Activated naive CD8-positive, alpha-beta T cell treated with anti-CD3 and anti-CD28 coated beads for 36 hours (primary cell): ENCODE measurements at regions not wholly inside any gene's neighbourhood (a gene's known extent, or its start where the extent isn't known, plus 50 kb on each side); places are given as distances from the start of the nearest gene placed in this dataset.

Experiments
- DNase-seq: peaks from one replicate; pipeline ENCODE4 v3.0.0; 2021
- H3K27ac Mint-ChIP-seq: one replicate; pipeline ENCODE4 v1.8.0; 2022; ENCODE audit warnings: mild to moderate bottlenecking, moderate library complexity, mixed read lengths
- H3K27me3 Mint-ChIP-seq: one replicate; pipeline ENCODE4 v1.8.0; 2022; ENCODE audit warnings: mild to moderate bottlenecking, mixed read lengths
- H3K36me3 Mint-ChIP-seq: one replicate; pipeline ENCODE4 v1.8.0; 2021; ENCODE audit warnings: mild to moderate bottlenecking, mixed read lengths
- H3K4me1 Mint-ChIP-seq: one replicate; pipeline ENCODE4 v1.8.0; 2021; ENCODE audit warnings: mixed read lengths
- H3K4me3 Mint-ChIP-seq: one replicate; pipeline ENCODE4 v1.8.0; 2022; ENCODE audit warnings: mild to moderate bottlenecking, moderate library complexity, mixed read lengths
- H3K9me3 Mint-ChIP-seq: one replicate; pipeline ENCODE4 v1.8.0; 2022; ENCODE audit warnings: mixed read lengths

DNA sequence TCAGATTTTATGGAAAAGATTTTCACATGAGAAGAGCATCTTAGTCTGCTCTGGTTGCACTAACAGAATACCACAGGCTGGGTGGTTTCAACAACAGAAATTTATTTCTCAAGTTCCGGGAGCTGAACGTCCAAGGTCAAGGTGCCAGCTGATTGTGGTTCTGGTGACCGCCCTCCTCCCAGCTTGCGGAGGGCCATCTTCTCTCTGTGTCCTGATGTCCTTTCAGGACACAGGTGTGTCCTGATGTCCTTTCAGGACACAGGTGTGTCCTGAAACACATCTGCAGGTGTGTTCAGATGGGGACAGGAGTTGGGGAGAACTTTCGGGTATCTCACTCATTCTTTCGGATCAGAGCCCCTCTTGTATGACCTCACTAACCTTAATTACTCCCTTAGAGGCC, 374.9 kb downstream of the SOX11 start:
- Mint-ChIP-seq H3K27me3 (peaks cover 3% of the 10 kb centered on the region), H3K27ac (no peak overlapping the region), H3K36me3 (no peaks in the 10 kb centered on the region), H3K9me3 (no peaks in the 10 kb centered on the region), H3K4me3 (no peak overlapping the region), H3K4me1 (no peaks in the 10 kb centered on the region)
- no peak for DNase-seq

DNA sequence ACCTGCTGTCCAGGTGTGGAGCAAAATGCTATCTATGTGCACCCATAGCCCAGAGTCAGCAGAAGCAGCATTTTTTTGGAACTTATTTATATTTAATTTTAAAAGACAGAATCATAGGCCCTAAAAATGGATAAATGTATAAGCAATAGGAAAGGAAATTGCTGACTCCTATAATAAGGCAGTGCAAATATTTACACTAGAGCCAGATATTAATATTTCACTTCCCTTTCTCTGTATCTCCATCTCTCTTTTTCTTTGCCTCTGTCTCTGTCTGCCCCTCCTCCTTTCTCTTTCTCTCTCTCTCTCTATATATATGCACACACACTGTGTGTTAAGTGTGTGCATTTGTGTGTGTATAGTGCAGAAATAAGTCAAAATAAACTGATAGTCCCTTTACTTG, 375.6 kb downstream of the SOX11 start:
- Mint-ChIP-seq H3K4me3 (no peak overlapping the region), H3K27me3 (no peaks in the 10 kb centered on the region), H3K9me3 (no peaks in the 10 kb centered on the region), H3K27ac (no peak overlapping the region), H3K36me3 (no peaks in the 10 kb centered on the region), H3K4me1 (no peaks in the 10 kb centered on the region)
- no peak for DNase-seq

DNA sequence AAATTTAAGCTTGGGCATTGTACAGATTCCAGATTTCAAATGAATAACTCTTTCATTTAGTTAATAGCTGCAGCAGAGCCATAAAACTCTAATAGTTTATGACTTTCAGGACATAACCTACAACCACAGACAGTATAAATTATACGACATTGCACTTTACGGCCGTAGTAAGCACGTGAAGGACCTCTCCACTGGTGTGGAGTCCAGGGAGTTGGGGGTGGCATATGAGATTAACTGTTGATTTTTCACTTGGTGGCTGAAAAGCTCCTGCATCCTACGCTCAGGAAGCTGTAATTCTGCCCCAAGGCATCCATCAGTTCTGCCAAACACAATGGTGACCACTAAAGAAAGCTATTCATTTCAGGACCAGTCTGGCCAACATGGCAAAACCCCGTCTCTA, 376.2 kb downstream of the SOX11 start:
- no peak overlapping the region for H3K27ac Mint-ChIP-seq
- no peaks in the 10 kb centered on the region for H3K4me1 Mint-ChIP-seq
- no peak for DNase-seq
- H3K9me3 Mint-ChIP-seq = no peaks in the 10 kb centered on the region
- no peaks in the 10 kb centered on the region for H3K27me3 Mint-ChIP-seq
- no peaks in the 10 kb centered on the region for H3K36me3 Mint-ChIP-seq
- H3K4me3 Mint-ChIP-seq = no peak overlapping the region

DNA sequence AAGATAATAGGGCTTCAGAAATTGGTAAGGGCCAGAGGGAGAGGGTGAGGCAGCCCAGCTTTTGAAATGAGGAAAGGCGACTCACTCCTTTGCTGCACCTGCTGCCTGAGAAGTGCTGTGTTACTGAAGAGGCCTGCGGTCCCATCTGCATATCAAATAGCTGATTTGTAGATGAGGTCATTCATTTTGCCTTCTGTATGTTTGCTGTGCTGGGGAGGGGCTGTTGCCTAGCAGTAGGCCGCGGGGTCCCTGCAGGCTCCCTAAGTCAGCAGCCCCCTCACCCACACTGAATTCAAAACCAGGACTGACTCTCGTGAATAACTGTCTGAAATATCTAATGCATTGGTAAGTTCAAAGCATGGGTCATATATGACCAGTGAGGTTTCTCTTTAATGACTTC, 377.2 kb downstream of the SOX11 start:
- Mint-ChIP-seq H3K4me1 (no peaks in the 10 kb centered on the region), H3K36me3 (no peaks in the 10 kb centered on the region), H3K27ac (no peak overlapping the region), H3K9me3 (no peaks in the 10 kb centered on the region), H3K27me3 (no peaks in the 10 kb centered on the region), H3K4me3 (no peak overlapping the region)
- no peak for DNase-seq

DNA sequence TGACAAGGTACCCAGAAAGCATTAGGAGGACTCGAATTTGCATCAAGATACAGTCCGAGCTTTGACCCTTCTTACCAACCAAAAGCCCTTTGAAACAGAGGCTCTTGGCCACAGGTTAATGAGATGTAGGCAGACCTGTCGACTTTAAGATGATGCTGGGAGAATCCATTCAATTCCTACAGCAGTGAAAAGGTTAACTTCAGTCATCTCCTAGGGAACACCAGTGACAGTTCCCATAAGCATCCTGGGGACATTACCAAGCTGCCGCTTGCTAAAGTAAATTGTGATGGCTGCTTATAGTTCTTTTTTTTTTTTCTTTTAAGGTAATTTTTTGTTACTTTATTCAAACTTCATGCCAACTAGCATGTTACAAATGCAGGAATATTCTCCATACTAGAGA, 379.3 kb downstream of the SOX11 start:
- H3K4me3 Mint-ChIP-seq = no peak overlapping the region
- H3K36me3 Mint-ChIP-seq = no peaks in the 10 kb centered on the region

DNA sequence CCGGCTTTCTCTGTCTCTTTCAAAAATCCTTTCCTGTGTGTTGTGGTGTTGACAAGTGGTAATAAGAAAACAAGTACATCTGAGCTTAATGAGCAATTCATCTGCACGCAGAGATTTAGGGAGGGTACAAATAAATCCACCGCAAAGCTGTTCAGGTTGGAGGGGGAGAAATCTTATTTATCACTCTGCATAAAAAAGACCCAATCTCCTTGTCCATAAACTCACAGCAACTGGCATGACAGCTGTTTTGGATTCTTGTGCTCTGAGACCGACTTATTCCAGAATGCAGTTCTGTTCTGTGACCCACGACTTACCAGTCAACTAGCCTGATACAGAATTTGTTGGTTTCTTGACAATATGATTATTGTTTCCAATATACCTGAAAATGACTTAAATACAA, 380.1 kb downstream of the SOX11 start:
- no peak for DNase-seq
- no peaks in the 10 kb centered on the region for H3K36me3 Mint-ChIP-seq
- H3K4me3 Mint-ChIP-seq = no peak overlapping the region
- H3K9me3 Mint-ChIP-seq = no peaks in the 10 kb centered on the region
- H3K4me1 Mint-ChIP-seq = no peaks in the 10 kb centered on the region
- no peaks in the 10 kb centered on the region for H3K27me3 Mint-ChIP-seq
- no peak overlapping the region for H3K27ac Mint-ChIP-seq

More for the DNA sequence above, 379.3 kb downstream of the SOX11 start:
- Mint-ChIP-seq H3K27me3 (no peaks in the 10 kb centered on the region), H3K4me1 (no peaks in the 10 kb centered on the region), H3K27ac (no peak overlapping the region), H3K9me3 (no peaks in the 10 kb centered on the region)
- no peak for DNase-seq

DNA sequence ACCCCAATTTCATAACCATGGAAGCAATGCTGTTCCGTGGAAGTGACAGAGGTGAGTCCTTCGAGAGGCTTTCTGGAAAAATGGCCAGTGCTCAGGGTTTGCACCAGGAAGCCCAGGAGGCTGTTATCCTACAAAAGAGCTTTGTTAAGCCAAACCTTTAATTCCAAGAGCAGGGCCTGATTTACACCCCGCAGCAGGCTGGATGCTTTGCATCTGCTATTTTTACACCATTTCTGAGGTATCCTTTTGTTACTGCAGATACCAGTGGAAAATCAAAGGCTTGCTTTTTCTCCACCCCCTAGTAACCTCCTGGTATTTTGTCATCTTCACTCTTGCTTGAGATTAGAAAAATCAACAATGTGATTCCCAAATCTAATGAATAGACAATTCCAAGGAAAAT, 380.6 kb downstream of the SOX11 start:
- Mint-ChIP-seq H3K9me3 (no peaks in the 10 kb centered on the region), H3K4me3 (no peak overlapping the region), H3K27me3 (no peaks in the 10 kb centered on the region), H3K36me3 (no peaks in the 10 kb centered on the region), H3K27ac (no peak overlapping the region), H3K4me1 (no peaks in the 10 kb centered on the region)
- no peak for DNase-seq

DNA sequence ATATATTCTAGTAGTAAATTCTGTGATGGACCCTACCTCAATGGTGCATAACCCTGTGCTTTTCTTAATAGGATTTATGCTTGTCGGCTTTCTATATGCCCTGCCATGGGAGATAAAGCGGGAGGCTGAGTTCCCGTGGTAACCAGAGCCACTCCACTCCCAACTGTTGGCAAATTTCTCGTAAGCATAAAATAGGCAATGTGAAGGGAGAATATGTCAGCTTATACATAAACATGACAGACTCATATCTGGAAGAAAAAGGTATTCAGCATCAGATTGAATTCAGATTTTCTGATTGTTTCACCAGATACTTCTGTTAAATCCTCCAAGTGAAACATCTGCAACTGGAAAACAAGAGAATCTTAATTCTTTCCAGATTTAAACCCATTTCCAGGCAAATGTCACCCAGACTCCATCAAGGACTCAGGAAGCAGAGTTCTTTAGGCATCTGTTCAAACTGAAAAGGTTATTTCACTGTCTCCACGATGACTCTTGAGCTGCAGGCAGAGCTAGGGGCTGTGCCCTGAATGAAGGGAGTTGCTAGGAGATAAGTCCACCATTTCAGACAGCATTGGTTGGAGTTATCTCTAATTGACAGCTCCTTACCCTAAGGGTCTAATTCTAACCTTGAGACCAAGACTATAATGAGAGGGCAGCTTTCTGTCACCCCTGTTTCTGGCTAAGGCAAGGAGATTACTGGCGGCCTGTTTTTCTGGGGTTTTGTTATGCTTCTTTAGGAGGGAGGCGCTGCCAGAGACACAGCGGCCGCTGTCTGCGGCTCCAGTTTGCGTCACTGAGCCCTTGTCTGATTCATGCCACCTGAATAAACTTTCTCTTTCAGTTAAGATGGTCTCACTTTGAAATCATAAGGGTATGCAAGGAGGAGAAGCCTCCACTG, 381.3 kb downstream of the SOX11 start:
- H3K27ac Mint-ChIP-seq = no peak overlapping the region
- H3K4me3 Mint-ChIP-seq = no peak overlapping the region
- no peaks in the 10 kb centered on the region for H3K36me3 Mint-ChIP-seq
- no peak for DNase-seq
- no peaks in the 10 kb centered on the region for H3K27me3 Mint-ChIP-seq
- H3K9me3 Mint-ChIP-seq = no peaks in the 10 kb centered on the region
- H3K4me1 Mint-ChIP-seq = no peaks in the 10 kb centered on the region

DNA sequence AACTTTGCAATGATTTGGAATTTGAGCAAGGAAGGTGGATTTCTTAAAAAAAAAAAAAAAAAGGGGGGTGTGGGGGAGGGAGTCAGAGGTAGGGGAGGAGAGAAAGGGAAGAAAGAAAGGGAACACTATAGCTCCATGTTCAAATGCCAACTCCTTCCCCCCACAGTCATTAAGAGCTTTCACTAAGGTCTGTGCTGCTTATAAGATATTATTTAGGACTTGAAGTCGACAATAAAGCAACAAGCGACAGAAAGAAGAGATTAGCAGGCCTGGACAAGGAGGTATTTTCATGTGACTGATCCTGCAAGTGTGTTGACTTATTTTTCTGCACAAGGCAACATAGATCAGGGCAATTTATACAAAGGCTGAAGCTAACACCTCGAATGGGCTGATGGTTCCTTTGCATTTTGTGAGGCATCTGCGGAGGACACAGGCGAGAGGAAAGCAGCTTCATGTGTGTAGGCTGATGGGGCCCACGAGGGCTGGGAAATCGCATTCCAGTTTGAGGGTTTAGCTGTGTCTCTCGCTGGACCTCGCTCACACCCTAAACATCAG, 382.0 kb downstream of the SOX11 start:
- no peak overlapping the region for H3K4me3 Mint-ChIP-seq
- H3K9me3 Mint-ChIP-seq = no peaks in the 10 kb centered on the region
- no peaks in the 10 kb centered on the region for H3K4me1 Mint-ChIP-seq
- no peaks in the 10 kb centered on the region for H3K36me3 Mint-ChIP-seq
- H3K27me3 Mint-ChIP-seq = no peaks in the 10 kb centered on the region
- DNase-seq = no peak
- no peak overlapping the region for H3K27ac Mint-ChIP-seq

DNA sequence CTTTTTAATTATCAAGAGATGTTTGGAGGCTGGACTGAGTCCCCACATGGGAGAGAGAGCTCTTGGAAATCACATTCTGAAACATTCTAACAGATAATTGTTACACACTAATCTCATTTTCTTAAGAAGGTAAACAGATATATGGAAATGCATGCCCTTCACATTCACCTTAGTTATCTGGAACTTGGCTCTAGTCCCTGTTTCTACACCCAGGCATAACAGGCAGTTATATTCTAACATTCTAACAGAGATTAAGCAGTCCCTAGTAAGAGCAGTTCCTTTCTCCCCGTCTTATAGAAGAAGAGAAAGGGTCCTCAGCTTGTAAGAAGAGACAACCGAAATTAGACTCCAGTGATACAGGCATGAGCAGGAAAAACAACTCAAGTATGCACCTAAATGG, 385.4 kb downstream of the SOX11 start:
- no peaks in the 10 kb centered on the region for H3K36me3 Mint-ChIP-seq
- no peak for DNase-seq
- no peaks in the 10 kb centered on the region for H3K4me1 Mint-ChIP-seq
- H3K9me3 Mint-ChIP-seq = peaks cover 3% of the 10 kb centered on the region
- no peak overlapping the region for H3K27ac Mint-ChIP-seq
- peaks cover 4% of the 10 kb centered on the region for H3K27me3 Mint-ChIP-seq
- no peak overlapping the region for H3K4me3 Mint-ChIP-seq

DNA sequence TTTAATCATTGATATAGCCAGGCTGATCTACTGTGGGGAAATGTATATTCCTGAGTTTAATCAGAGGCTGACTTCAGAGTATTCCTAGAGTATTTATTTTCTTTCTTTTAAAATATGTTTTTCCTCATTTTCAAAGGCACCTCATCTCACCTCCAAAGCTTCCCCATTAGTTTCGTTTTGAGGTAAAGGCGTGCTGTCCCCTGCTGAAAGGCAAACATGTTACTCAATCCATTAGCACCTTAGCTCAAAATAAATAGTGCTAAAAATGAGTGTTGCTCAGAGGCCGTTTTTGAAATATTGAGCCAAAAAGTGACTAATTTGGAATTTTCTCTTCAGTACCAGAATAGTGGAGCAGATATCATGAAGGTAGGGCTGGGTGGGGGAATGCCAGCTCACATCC, 386.2 kb downstream of the SOX11 start:
- no peak overlapping the region for H3K27ac Mint-ChIP-seq

DNA sequence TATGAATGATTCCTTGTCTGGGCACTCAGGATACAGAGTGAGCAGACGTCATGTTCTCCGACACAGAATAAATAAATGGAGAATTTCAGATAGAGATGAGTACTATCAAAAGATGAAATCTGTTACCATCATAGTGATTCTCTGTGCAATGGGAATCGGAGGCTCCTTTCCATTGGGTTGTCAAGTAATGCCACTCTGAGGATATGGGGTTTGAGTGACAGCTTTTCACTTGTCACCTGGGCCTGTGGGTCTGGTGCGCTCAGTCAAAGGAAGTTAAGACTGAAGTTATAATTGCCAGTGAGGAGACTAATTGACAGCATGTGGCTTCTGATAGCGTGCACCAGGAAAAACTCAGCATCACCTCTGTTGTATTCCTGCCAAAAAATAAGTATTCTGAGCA, 387.2 kb downstream of the SOX11 start:
- Mint-ChIP-seq H3K9me3 (peaks cover 3% of the 10 kb centered on the region), H3K27me3 (peaks cover 7% of the 10 kb centered on the region), H3K4me1 (no peaks in the 10 kb centered on the region), H3K4me3 (no peak overlapping the region), H3K36me3 (no peaks in the 10 kb centered on the region), H3K27ac (no peak overlapping the region)
- no peak for DNase-seq

More for the DNA sequence above, 386.2 kb downstream of the SOX11 start:
- peaks cover 6% of the 10 kb centered on the region for H3K27me3 Mint-ChIP-seq
- H3K36me3 Mint-ChIP-seq = no peaks in the 10 kb centered on the region
- no peak for DNase-seq
- no peak overlapping the region for H3K4me3 Mint-ChIP-seq
- H3K9me3 Mint-ChIP-seq = peaks cover 3% of the 10 kb centered on the region
- H3K4me1 Mint-ChIP-seq = no peaks in the 10 kb centered on the region

DNA sequence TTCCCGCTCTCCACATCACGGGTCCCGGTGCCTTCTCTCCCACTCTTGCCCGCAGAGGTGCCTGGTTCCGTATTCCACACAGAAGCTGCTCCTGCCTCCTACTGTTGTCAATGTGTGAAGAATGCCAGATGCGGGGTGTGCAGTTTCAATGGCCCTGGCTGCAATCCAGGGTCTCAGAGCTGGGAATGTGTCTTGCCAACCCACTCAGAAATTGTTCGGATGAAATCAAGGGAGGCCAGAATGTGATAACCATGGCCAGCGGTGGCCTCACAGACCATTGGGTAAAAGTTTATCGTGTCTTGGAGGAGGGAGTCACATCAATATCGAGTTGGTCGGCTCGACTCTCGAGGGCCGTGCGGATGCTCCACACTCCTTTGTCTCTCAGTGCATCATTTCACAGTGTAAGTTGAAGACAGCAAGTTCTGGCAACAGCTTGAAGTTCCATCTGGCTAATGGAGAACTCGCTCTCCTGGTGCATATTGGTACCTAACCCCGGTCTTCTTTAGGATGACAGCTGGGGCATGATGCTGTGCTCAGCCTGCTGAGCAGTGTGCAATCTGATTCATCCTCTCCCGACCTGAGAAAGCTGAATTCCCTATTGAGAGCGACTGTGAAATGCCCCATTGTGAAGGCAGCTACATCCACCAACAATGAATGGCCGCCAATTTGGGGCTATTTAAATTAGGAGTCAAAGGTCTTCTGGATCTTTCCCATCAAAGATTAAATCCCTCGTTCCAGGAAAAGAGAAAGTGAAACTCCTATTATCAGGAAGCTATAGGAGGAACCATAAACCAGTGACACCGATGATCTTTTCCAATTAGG, 389.0 kb downstream of the SOX11 start:
- Mint-ChIP-seq H3K4me1 (no peaks in the 10 kb centered on the region), H3K27me3 (peaks cover 7% of the 10 kb centered on the region), H3K4me3 (no peak overlapping the region)

DNA sequence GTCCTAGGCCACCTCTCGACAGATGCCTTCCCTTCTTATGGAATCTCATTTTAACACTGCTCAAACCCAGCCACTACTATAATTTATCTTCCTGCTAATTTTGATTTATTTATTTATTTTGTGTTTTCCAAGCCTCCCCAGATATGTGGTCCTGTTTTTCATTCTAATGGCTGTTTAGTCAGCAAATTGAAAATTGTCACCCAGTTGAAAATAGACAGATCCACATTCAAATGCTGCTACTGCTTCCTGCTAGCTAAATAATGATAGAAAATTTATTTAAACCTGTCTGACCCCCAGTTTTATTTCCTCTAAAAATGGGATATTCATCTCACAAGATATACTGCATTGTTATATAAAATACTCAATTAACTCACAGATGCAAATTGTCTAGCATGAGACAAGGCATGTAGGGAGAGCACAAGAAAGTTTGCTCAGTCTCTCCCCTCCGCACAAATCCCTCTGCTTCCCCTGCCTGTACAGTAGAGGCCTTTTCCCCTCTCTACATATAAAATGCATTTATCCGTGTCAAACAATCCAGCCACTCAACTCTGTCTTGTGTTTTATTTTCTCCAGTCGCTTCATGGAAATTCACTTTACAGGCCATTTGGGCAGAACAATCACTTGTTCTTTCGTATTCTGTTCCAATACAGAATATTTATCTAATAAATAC, 389.9 kb downstream of the SOX11 start:
- DNase-seq = no peak
- Mint-ChIP-seq H3K27ac (no peak overlapping the region), H3K9me3 (peaks cover 4% of the 10 kb centered on the region), H3K4me1 (no peaks in the 10 kb centered on the region), H3K27me3 (peaks cover 7% of the 10 kb centered on the region), H3K36me3 (no peaks in the 10 kb centered on the region), H3K4me3 (no peak overlapping the region)

More for the DNA sequence above, 389.0 kb downstream of the SOX11 start:
- Mint-ChIP-seq H3K9me3 (peaks cover 3% of the 10 kb centered on the region), H3K36me3 (no peaks in the 10 kb centered on the region), H3K27ac (no peak overlapping the region)
- no peak for DNase-seq

DNA sequence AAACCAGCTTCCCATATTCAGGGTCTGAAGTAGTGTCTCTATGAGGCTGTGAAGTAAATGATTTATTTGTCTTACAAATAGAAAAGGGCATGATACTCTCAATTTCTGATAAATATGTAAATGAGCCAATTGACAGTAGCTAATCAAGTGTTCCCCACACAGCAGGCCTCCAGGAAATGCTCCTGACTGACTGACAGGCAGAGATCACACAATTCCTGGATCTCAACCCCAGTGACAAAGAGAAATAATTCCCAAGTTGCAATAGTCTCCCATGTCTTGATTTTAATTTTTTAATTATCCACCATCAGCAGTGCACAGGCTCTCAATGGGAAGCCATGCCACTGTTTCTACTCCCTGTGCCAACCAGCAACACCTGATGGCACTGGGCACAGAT, 390.4 kb downstream of the SOX11 start:
- Mint-ChIP-seq H3K36me3 (no peaks in the 10 kb centered on the region), H3K4me3 (no peak overlapping the region), H3K27me3 (peaks cover 7% of the 10 kb centered on the region), H3K4me1 (no peaks in the 10 kb centered on the region), H3K9me3 (peaks cover 5% of the 10 kb centered on the region), H3K27ac (no peak overlapping the region)
- no peak for DNase-seq
